GM21423 (cell line): ENCODE measurements at regions not wholly inside any gene's neighbourhood (a gene's known extent, or its start where the extent isn't known, plus 50 kb on each side); places are given as distances from the start of the nearest gene placed in this dataset.
"Not testable (repeated sequence)": the region's sequence is repeated elsewhere in the genome, so short reads cannot be mapped to it uniquely, and the experiment has no call there.

Experiments
- ATAC-seq: cut with Tn5 transposase; IDR thresholded peaks from one replicate; pipeline ENCODE4 v1.9.1; 2021; ENCODE audit warnings: mild to moderate bottlenecking, moderate library complexity; ENCODE audit not compliant: unreplicated experiment

DNA sequence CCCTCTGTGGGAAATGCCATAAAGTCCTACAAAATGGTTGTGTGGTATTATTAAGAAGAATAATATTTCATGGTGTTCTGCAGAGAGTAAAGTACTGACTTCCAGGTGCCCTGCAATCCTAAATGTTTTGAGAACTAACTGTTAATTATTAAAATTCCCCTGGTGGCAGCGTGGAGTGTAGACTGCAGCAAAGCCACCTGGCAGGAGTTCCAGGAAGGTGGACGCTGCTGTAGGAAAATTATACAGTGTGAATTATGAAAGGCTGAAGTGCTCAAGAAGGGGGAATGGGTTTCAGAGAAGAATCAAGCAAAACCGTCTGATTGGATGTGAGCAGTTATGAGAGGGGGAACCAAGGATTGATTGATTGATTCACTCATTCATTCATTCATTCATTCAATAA is 572.4 kb upstream of the PPP2R3A start:
- ATAC-seq, result no peak

GRCh38 chr3:135393898-135394525 is 571.5 kb upstream of the PPP2R3A start:
- ATAC-seq, result no peak

GRCh38 chr3:135412475-135412874 is 553.1 kb upstream of the PPP2R3A start:
- no peak for ATAC-seq

DNA sequence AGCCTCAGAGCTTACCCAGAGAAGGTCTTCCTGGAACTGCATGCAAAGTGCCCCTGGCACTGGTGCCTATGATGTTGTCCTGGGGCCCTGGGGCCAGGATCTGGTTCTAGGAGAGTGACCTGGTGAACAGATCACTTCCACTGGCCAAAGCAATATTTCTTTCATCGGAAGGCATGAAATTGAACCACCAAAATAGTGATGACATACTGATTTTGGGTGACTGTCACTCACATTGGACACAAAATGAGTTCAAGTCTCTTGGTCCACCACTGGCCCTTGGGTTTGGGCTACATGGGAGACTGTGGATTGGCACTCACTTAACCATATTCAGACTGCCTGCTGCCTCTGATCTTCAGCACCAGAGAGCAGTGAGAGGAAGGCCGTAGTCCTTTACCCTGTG is 549.3 kb upstream of the PPP2R3A start:
- ATAC-seq, result no peak

GRCh38 chr3:135419155-135419554 is 546.4 kb upstream of the PPP2R3A start:
- no peak for ATAC-seq

GRCh38 chr3:135426508-135426907 is 539.0 kb upstream of the PPP2R3A start:
- ATAC-seq, result no peak

- ATAC-seq, result no peak
Measured at GRCh38 chr3:135432402-135432801, 533.1 kb upstream of the PPP2R3A start.

DNA sequence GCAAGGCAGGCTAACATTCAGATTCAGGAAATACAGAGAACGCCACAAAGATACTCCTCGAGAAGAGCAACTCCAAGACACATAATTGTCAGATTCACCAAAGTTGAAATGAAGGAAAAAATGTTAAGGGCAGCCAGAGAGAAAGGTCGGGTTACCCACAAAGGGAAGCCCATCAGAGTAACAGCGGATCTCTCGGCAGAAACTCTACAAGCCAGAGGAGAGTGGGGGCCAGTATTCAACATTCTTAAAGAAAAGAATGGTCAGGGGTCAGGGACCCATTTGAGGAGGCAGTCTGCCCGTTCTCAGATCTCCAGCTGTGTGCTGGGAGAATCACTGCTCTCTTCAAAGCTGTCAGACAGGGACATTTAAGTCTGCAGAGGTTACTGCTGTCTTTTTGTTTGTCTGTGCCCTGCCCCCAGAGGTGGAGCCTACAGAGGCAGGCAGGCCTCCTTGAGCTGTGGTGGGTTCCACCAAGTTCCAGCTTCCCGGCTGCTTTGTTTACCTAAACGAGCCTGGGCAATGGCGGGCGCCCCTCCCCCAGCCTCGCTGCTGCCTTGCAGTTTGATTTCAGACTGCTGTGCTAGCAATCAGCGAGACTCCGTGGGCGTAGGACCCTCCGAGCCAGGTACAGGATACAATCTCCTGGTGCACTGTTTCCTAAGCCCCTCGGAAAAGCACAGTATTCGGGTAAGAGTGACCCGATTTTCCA is 526.5 kb upstream of the PPP2R3A start:
- ATAC-seq, result not testable (repeated sequence)

GRCh38 chr3:135439632-135440031 is 525.9 kb upstream of the PPP2R3A start:
- ATAC-seq, result not testable (repeated sequence)

DNA sequence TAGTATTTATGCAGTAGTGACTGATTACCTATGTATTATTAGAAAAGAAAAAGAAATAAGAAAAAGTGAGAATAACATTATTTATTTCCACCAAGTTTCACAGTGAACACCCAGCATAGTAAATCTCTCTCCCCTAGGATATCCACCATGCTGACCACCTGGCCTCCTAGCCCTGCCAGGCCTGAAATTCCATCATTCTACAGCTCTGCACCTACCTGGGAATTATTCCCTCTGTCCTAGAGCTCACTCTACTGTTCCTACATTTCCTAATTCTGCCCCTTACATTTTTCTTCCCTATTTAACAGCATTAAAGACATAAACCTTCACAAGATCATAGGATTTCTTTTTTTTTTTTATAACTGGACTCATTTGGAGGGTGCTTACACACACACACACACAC is 525.3 kb upstream of the PPP2R3A start:
- ATAC-seq, result no peak

- ATAC-seq, result no peak
Measured at GRCh38 chr3:135440746-135441145, 524.8 kb upstream of the PPP2R3A start.

DNA sequence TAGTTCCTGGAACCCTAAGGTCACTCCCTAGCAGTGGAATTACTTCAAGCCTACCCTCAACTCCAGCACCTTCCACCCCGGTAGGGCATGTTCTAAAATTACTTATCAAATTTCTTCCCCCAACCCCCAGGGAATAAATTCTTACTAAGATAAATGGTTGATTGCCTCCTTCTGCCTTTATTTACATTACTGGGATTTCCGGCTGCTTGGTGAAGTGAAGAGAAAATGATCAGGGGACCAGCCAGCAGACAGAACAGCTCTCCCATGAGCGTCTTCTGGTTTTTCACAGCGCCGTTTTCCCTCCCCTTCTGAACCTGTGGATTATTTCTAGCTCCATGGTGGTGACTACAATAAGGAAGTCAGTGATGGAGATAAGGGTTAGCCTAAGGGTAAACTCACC is 521.5 kb upstream of the PPP2R3A start:
- no peak for ATAC-seq

- no peak for ATAC-seq
Measured at GRCh38 chr3:135447483-135447882, 518.0 kb upstream of the PPP2R3A start.

- ATAC-seq, result no peak
Measured at GRCh38 chr3:135448520-135448919, 517.0 kb upstream of the PPP2R3A start.

DNA sequence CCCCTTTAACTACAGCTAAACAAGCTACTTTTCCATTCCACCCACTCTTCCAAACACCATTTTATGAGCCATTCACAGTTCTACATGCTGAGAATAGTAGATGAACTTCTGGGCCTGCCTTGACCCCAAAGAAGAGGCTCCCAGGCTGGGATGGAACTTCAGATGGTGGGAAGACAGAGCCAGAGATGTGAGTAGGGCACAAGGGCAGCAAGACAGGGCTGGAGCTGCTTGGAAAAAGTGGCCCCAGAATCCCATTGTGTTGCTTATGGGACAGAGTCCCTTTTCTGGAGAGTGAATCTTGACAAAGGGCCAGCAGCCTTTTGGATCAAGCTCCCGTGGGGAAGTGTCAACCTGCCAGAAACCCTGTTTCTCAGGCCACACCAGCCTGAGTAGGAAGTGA is 516.5 kb upstream of the PPP2R3A start:
- ATAC-seq, result no peak

DNA sequence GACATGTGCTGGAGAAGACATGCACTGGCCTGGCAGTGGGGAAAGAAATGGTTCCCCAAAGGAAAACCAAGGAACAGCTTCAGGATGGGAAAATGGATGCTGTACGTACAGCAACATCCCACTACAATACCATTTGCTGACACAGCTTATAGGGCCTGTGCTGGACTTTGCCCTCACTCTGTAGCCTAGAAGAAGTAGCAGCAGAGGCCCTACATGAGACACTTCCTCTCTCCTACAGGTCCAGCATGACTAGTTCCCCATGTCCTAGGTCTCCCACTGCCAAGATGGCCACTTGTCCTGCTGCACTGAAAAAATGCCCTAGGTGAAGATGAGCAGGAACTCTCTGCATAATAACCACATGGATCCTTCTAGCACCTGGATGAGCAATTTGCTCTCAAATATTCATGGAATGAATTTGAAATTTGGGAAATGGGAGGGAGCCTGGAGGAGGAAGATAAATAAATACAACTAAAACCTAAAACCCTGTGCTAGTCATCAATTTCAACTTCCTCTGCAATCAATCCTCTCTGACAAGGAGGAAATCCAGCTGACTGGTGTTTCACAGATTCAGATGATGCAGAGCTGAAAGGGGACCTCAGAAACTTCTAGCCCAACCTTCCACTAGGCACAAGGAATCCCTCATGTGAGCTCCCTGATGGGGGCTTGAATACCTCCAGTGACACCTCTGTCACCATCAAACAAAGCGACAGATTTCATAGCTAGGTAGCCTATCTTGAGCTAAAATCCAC is 514.3 kb upstream of the PPP2R3A start:
- no peak for ATAC-seq

DNA sequence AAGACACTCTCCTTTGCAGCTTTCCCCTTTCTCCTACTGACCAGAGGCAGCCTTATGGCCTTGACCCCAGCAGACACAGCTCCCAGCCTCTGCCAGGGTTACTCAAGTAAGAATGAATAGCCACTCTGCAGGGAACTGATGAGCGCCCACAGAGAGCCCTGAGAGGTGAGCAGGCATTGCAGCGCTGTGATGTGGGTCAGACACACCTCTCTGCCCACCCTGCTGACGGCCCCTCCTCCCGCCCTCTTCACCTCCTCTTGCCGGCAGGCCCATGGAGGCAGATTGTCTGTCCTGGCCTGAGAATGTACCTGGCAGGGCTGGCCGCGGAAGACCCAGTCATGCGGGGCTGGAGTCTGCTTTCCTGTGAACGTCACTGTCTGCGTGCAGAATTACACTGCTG is 512.6 kb upstream of the PPP2R3A start:
- no peak for ATAC-seq

DNA sequence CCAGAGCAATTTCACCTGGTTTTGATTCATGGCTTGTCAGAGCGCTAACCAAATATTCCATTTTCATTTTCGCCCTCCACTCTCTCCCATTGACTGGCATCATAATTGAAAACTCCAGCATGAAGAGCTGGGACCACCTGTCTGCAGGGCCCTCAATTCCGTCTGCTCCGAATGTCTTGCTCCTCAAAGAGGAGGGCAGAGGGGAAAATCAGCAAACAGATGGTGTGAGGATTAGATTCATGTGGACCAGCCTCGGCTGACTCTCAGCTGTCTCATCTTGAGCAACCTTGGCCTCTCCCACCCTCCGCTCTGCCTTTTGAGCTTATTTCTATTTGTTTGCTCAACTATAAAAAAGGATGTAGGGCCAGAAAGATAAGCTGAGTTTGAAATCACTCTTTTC is 512.2 kb upstream of the PPP2R3A start:
- no peak for ATAC-seq

GRCh38 chr3:135454890-135455289 is 510.6 kb upstream of the PPP2R3A start:
- ATAC-seq, result no peak

GRCh38 chr3:135456108-135456790 is 509.3 kb upstream of the PPP2R3A start:
- ATAC-seq, result no peak

DNA sequence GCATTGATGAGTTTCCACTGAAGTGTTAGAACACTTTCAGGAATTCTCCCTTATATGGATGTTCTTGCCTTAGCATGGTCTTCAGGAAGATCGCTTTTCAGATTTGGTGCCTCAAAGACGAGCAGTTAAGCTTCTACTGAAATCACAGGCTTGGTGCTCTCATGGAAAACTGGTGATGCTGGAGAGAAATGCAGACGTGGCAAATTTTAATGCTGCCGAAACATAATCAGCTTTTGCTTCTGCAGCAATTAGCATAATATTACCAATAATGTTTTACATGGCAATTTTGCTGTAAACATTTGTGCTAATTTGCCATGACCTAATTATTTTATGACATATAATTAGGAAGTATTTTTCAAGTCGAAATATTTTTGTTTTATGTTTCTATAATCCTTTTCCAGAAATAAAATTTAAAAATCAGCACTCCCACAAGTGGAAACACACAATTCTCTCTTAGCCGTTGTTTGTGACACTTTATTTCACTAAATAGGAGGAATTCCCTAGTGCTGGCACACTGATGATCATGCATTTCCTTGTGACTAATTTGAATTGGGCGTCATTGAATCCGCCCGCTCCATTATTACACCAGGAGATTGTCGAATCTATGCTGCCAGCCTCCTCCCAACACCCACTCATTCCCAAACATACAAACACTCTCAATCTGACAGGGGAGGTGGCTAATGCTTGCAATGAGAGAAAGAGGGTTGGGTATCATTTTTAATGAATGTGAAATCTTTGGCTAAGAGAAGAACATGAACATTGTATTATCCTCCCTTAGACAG is 506.8 kb upstream of the PPP2R3A start:
- no peak for ATAC-seq
